Fibroblast of lung (primary cell): ENCODE measurements at regions not wholly inside any gene's neighbourhood (a gene's known extent, or its start where the extent isn't known, plus 50 kb on each side); places are given as distances from the start of the nearest gene placed in this dataset.

Source experiments
- DNase-seq, 2 donors: peaks; one replicate each; pipeline versions ENCODE4 v3.0.0 to v3.0.0-alpha.2; 2010; ENCODE audit warnings: low read depth in 2 of 2
- H2AFZ ChIP-seq: 2 replicates; pipeline ENCODE4 v1.5.1; 2012; ENCODE audit warnings: low read length, control low read depth, inconsistent platforms
- H3K27ac ChIP-seq: 2 replicates; pipeline ENCODE4 v1.5.1; 2011; ENCODE audit warnings: low read length, control low read depth; ENCODE audit not compliant: insufficient read depth
- H3K27me3 ChIP-seq: 2 replicates; pipeline ENCODE4 v1.5.1; 2011; ENCODE audit warnings: mild to moderate bottlenecking, low read length; ENCODE audit not compliant: control insufficient read depth, insufficient read depth
- H3K36me3 ChIP-seq: 2 replicates; pipeline ENCODE4 v1.5.1; 2011; ENCODE audit warnings: low read length; ENCODE audit not compliant: control insufficient read depth, insufficient read depth
- H3K4me1 ChIP-seq: 2 replicates; pipeline ENCODE4 v1.5.1; 2011; ENCODE audit warnings: low read length; ENCODE audit not compliant: control insufficient read depth, insufficient read depth; ENCODE audit errors: extremely low read depth
- H3K4me2 ChIP-seq: 2 replicates; pipeline ENCODE4 v1.5.1; 2011; ENCODE audit warnings: low read length, control low read depth; ENCODE audit not compliant: insufficient read depth; ENCODE audit errors: extremely low read depth
- H3K4me3 ChIP-seq, 4 experiments: fragments of 200-600 bp in 1 of 4; sonication (generic) in 1 of 4; replicated peaks in 1 of 4; 2 replicates each; pipeline ENCODE4 v1.5.1; 2011 to 2016; ENCODE audit warnings: low read length in 4 of 4, low read depth in 3 of 4, mild to moderate bottlenecking in 3 of 4, control low read depth in 2 of 4, inconsistent platforms in 1 of 4, mixed read lengths in 1 of 4; ENCODE audit not compliant: insufficient read depth in 1 of 4; ENCODE audit errors: control extremely low read depth in 1 of 4
- H3K79me2 ChIP-seq: 2 replicates; pipeline ENCODE4 v1.5.1; 2012; ENCODE audit warnings: mild to moderate bottlenecking, low read length, inconsistent platforms; ENCODE audit not compliant: control insufficient read depth, insufficient read depth
- H3K9ac ChIP-seq: 2 replicates; pipeline ENCODE4 v1.5.1; 2011; ENCODE audit warnings: mild to moderate bottlenecking, low read length, control low read depth; ENCODE audit not compliant: insufficient read depth
- H3K9me3 ChIP-seq: 2 replicates; pipeline ENCODE4 v1.5.1; 2012; ENCODE audit warnings: low read depth, low read length; ENCODE audit not compliant: control insufficient read depth, insufficient read depth
- H4K20me1 ChIP-seq: 2 replicates; pipeline ENCODE4 v1.5.1; 2011; ENCODE audit warnings: low read length; ENCODE audit not compliant: control insufficient read depth, insufficient read depth; ENCODE audit errors: extremely low read depth
- EZH2 ChIP-seq: IDR thresholded peaks from 2 replicates; pipeline ENCODE4 v1.5.1; 2012; ENCODE audit warnings: low read length, control low read depth, mild to moderate bottlenecking; ENCODE audit errors: missing control alignments
- TF ChIP-seq, protein P1 (sequence below), 2 donors: IDR thresholded peaks in 1 of 2; conservative IDR thresholded peaks in 1 of 2; 1 replicate in 1 of 2; 2 replicates in 1 of 2; pipeline ENCODE4 v1.5.1; 2011 to 2012; ENCODE audit warnings: low read length in 2 of 2, control low read depth in 1 of 2, inconsistent platforms in 1 of 2, low read depth in 1 of 2, mild to moderate bottlenecking in 1 of 2

DNA sequence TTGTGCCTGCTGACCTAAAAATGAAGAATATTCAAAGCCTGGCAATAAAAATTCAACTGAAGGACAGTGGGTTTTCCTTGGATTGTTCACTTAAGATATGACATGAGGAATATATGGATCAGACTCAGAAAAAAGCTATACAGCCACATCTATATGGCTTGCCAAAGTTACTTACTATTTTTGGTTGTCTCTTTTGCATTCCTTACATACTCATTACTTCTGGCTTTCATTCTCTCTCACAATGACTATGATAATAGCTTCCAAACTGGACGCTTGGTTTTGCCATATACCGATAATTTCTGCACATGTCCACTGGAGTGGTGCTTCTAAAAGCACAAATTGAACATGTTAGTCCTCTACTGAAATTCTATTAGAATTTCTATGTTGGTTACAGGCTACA, 664.9 kb downstream of the CDH8 start:
- Histone ChIP-seq H4K20me1 (no peaks in the 10 kb centered on the region), H3K27ac (no peak overlapping the region), H3K79me2 (no peaks in the 10 kb centered on the region), H2AFZ (no peak overlapping the region), H3K9ac (no peak overlapping the region), H3K27me3 (no peaks in the 10 kb centered on the region), H3K36me3 (no peaks in the 10 kb centered on the region), H3K4me2 (no peak overlapping the region), H3K9me3 (no peaks in the 10 kb centered on the region), H3K4me3 (no peak overlapping the region), H3K4me1 (no peaks in the 10 kb centered on the region)
- DNase-seq: no peak
- no peak for TF ChIP-seq EZH2
- TF ChIP-seq, protein P1, sequence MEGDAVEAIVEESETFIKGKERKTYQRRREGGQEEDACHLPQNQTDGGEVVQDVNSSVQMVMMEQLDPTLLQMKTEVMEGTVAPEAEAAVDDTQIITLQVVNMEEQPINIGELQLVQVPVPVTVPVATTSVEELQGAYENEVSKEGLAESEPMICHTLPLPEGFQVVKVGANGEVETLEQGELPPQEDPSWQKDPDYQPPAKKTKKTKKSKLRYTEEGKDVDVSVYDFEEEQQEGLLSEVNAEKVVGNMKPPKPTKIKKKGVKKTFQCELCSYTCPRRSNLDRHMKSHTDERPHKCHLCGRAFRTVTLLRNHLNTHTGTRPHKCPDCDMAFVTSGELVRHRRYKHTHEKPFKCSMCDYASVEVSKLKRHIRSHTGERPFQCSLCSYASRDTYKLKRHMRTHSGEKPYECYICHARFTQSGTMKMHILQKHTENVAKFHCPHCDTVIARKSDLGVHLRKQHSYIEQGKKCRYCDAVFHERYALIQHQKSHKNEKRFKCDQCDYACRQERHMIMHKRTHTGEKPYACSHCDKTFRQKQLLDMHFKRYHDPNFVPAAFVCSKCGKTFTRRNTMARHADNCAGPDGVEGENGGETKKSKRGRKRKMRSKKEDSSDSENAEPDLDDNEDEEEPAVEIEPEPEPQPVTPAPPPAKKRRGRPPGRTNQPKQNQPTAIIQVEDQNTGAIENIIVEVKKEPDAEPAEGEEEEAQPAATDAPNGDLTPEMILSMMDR (conservative IDR thresholded peaks at IDR 0.05 in 1 of 2, IDR thresholded peaks at IDR 0.05 in 1 of 2; ENCODE audit: low read depth in 1 of 2, low read length in 2 of 2): no peak

DNA sequence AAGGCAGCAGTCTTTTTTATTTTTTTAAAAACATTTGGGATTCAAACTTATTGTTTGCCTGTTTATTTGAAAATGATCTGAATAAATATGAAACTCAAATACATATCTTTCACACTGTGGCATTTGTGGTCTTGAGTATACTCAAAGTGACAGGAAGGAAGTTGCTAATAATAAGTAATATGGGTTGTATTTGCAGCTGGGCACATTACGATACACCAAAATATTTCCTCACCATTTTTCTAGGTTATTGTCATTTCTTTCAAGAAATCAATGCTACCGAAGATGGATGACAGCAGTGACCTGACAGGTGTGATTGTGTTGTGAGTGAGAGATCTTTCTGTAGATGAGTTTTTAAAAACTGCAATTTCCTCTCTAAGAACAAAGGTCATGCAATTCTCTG, 665.7 kb downstream of the CDH8 start:
- Histone ChIP-seq H3K9ac (no peak overlapping the region), H3K4me1 (no peaks in the 10 kb centered on the region), H3K4me2 (no peak overlapping the region), H3K9me3 (no peaks in the 10 kb centered on the region), H3K27ac (no peak overlapping the region), H3K4me3 (no peak overlapping the region), H3K27me3 (no peaks in the 10 kb centered on the region), H4K20me1 (no peaks in the 10 kb centered on the region), H3K79me2 (no peaks in the 10 kb centered on the region), H3K36me3 (no peaks in the 10 kb centered on the region), H2AFZ (no peak overlapping the region)
- DNase-seq: no peak
- no peak for TF ChIP-seq EZH2
- TF ChIP-seq, protein P1 (conservative IDR thresholded peaks at IDR 0.05 in 1 of 2, IDR thresholded peaks at IDR 0.05 in 1 of 2; ENCODE audit: low read depth in 1 of 2, low read length in 2 of 2): no peak

GRCh38 chr16:61366006-61366405, 670.2 kb downstream of the CDH8 start:
- Histone ChIP-seq H3K9me3 (no peaks in the 10 kb centered on the region), H3K9ac (no peak overlapping the region), H3K36me3 (no peaks in the 10 kb centered on the region), H3K4me1 (no peaks in the 10 kb centered on the region), H3K79me2 (no peaks in the 10 kb centered on the region), H3K27me3 (no peaks in the 10 kb centered on the region), H3K4me2 (no peak overlapping the region), H4K20me1 (no peaks in the 10 kb centered on the region), H2AFZ (no peak overlapping the region), H3K4me3 (no peak overlapping the region), H3K27ac (no peak overlapping the region)
- no peak for DNase-seq
- TF ChIP-seq, protein P1 (conservative IDR thresholded peaks at IDR 0.05 in 1 of 2, IDR thresholded peaks at IDR 0.05 in 1 of 2; ENCODE audit: low read depth in 1 of 2, low read length in 2 of 2): no peak
- no peak for TF ChIP-seq EZH2
